Mesothelial cell of epicardium (in vitro differentiated cells): ENCODE measurements at regions not wholly inside any gene's neighbourhood (a gene's known extent, or its start where the extent isn't known, plus 50 kb on each side); places are given as distances from the start of the nearest gene placed in this dataset.

Experiments used
- DNase-seq, 2 experiments: peaks; one replicate each; pipeline ENCODE4 v3.0.0; 2021; ENCODE audit warnings: low spot score in 2 of 2; ENCODE audit not compliant: unreplicated experiment in 2 of 2
- H3K27ac Mint-ChIP-seq: 2 replicates; pipeline ENCODE4 v1.8.0; 2021; ENCODE audit warnings: mixed read lengths
- H3K27me3 Mint-ChIP-seq: 2 replicates; pipeline ENCODE4 v1.8.0; 2021; ENCODE audit warnings: low read depth, mixed read lengths
- H3K36me3 Mint-ChIP-seq: 2 replicates; pipeline ENCODE4 v1.8.0; 2021; ENCODE audit warnings: mixed read lengths
- H3K4me1 Mint-ChIP-seq: 2 replicates; pipeline ENCODE4 v1.8.0; 2021; ENCODE audit warnings: mixed read lengths
- H3K4me3 Mint-ChIP-seq: 2 replicates; pipeline ENCODE4 v1.8.0; 2021; ENCODE audit warnings: mild to moderate bottlenecking, moderate library complexity, mixed read lengths
- H3K9me3 Mint-ChIP-seq: 2 replicates; pipeline ENCODE4 v1.8.0; 2021; ENCODE audit warnings: mixed read lengths
- TF ChIP-seq, protein P1 (sequence below): fragments of 200-600 bp; sonication (generic); IDR thresholded peaks from one replicate; pipeline ENCODE4 v1.5.0; 2021; ENCODE audit warnings: antibody characterized with exemption; ENCODE audit not compliant: unreplicated experiment

DNA sequence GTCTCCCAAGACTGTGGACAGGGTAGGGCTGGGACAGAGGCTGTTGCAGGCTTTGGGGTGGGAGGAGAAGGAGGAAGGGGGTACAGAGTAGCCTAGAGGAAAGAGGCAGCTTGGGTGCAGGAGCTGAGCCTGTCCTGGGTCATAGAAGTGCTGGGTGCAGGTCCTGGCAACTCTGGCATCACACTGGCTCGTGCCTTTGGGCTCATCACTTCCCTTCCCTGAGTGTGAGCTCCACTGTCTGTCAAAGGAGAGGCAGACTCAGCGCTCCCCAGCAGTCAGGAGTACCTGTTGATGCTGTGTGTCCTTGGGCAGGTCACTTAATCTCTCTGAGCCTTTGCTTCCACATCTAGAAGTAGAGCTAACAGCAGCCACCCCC lies 157.1 kb downstream of the PTPRU start:
- no peaks in the 10 kb centered on the region for H3K9me3 Mint-ChIP-seq
- peaks cover 23% of the 10 kb centered on the region for H3K4me1 Mint-ChIP-seq
- H3K27me3 Mint-ChIP-seq: peaks cover 2% of the 10 kb centered on the region
- no peak overlapping the region for H3K4me3 Mint-ChIP-seq
- DNase-seq: peak in 1 of 2 experiments; percentile 25
- no peaks in the 10 kb centered on the region for H3K36me3 Mint-ChIP-seq
- no peak overlapping the region for H3K27ac Mint-ChIP-seq
- TF ChIP-seq, protein P1, sequence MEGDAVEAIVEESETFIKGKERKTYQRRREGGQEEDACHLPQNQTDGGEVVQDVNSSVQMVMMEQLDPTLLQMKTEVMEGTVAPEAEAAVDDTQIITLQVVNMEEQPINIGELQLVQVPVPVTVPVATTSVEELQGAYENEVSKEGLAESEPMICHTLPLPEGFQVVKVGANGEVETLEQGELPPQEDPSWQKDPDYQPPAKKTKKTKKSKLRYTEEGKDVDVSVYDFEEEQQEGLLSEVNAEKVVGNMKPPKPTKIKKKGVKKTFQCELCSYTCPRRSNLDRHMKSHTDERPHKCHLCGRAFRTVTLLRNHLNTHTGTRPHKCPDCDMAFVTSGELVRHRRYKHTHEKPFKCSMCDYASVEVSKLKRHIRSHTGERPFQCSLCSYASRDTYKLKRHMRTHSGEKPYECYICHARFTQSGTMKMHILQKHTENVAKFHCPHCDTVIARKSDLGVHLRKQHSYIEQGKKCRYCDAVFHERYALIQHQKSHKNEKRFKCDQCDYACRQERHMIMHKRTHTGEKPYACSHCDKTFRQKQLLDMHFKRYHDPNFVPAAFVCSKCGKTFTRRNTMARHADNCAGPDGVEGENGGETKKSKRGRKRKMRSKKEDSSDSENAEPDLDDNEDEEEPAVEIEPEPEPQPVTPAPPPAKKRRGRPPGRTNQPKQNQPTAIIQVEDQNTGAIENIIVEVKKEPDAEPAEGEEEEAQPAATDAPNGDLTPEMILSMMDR: no peak

DNA sequence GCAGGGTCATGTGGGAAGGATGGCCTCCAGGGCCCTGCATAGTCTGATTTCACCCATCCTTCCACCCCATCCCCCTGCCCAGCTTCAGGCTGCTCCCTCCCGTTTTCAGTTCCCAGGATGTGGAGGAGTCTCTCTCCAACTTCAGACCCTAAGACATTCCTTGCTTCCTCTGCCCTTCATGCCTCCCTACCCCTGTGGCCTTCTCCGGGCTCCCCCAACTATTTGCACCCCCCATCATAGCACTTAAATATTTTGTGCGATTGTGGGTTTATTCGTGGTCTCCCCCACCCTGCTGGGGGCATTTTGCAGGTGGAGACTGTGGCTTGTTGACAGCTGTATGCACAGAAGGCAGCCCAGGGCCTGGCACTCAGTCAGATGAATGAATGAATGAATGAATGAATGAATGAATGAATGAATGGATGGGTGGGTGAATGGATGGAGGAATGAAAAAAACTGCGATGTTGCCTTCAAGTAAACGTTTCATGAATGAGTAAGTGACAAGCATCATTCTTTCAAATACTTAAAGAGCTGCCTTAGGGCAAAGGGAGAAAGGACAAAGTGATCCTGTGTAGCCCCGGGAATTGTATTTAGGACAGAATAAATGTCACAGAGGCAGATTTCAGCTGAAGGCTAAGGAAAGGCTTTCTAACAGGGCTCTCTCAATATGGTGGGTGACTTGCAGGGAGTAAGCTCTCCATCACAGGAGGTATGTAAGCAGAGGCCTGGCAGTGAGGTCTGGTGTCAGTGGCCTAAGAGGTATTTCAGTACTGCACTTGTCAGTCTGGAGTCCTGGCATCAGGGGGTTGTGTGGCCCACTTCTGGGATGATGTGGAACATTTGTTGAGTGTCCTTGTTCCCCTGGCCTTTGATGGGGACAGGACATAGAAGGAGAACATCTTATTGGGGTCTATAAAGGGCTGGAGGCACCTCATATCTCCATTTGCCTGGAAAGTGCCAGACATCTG lies 156.4 kb downstream of the PTPRU start:
- Mint-ChIP-seq H3K4me3 (no peak overlapping the region), H3K9me3 (no peaks in the 10 kb centered on the region), H3K4me1 (peaks cover 23% of the 10 kb centered on the region), H3K36me3 (no peaks in the 10 kb centered on the region), H3K27me3 (peaks cover 8% of the 10 kb centered on the region), H3K27ac (no peak overlapping the region)
- TF ChIP-seq, protein P1: no peak
- DNase-seq: peak in 1 of 2 experiments; percentile 29

DNA sequence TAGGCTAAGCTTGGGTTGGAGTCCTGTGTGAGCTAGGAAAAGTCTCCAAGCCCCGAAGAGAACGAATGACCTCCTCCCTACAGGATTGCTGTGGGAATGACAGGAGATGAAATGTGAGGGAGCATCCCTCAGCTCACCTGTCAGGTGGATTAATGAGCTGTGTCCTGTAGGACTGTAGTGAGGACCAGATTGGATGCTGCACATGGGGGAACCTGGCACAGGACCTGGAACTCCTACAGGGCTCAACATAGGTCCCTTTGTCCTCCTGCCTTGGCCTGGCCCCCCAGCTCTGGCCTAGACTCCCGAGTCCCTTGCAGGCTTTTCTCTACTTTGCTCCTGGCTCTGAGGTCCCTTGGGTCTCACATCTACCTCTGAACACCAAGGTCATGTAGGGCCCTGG lies 155.7 kb downstream of the PTPRU start:
- peak in 1 of 2 experiments; percentile 26 for DNase-seq
- H3K9me3 Mint-ChIP-seq: no peaks in the 10 kb centered on the region
- TF ChIP-seq, protein P1: no peak

DNA sequence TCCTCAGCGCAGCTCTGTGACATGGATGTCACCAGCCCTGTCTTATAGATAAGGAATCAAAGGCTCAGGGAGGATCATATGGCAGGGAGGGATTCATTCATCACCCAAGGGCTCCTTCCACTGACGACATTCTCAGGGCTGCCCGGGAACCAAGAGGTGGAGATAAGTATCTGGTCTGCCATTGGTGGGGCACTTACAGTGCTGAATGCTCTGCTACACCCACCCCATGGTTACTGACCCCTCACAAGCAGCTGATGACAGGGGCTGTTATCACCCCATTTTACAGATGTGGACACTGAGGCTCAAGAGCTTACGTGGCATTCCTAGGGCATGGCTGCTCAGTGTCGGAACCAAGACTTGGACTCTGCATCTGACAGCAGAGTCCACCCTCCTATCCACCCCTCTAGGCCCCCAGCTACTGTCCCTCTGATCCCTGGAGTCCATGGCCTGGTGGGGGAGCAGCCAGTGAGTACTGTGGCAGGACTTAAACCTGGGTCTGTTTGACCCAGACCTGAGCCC lies 155.1 kb downstream of the PTPRU start:
- Mint-ChIP-seq H3K27ac (peak overlapping the region; percentile 62), H3K4me3 (no peak overlapping the region), H3K27me3 (peaks cover 15% of the 10 kb centered on the region), H3K4me1 (peaks cover 21% of the 10 kb centered on the region), H3K9me3 (no peaks in the 10 kb centered on the region), H3K36me3 (no peaks in the 10 kb centered on the region)
- DNase-seq: no peak
- TF ChIP-seq, protein P1: no peak

More for the DNA sequence above, 155.7 kb downstream of the PTPRU start:
- Mint-ChIP-seq H3K4me3 (no peak overlapping the region), H3K36me3 (no peaks in the 10 kb centered on the region), H3K4me1 (peaks cover 23% of the 10 kb centered on the region), H3K27me3 (peaks cover 14% of the 10 kb centered on the region), H3K27ac (peak overlapping the region; percentile 62)

DNA sequence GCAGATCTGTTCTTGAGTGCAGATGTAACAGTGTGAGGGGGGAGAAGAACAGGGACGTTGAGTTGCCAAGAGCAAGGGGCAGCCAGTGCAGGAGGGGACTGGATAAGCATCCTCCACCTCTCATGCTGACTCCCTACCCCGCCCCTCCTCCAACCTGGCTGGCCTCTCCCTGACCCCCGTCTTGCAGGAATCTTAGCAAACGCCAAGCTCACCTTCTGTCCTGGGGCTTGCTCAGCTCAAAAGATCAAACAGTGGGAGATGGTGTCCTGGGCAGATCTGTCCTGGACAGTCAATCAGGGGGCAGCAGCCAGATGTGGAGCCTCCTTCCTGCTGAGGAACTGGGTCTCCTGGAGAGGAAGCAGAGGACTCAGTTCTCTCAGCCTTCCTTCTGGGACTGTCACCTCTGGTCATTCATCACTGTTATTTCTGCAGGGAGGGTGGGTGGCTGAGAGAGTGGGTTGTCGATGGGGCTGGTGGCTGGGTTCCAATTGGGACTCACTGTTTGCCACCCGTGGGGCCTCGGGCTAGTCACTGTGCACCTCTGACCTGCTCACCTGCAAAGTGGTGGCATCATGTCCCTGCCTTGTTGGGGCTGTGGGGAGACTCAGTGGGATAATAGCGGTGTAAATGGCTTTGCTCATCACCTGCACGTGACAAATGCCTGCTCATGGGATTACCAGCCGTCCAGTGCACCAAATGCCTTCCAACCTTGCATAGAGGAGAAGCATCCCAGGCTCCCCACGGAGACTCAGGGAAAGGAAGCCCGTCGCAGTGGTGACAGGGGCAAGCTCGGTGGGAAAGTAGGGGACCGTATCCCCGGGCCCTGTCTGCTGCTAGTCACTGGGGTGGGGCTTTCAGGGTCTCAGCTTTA lies 154.4 kb downstream of the PTPRU start:
- Mint-ChIP-seq H3K27me3 (peaks cover 15% of the 10 kb centered on the region), H3K27ac (peak overlapping the region; percentile 34), H3K36me3 (no peaks in the 10 kb centered on the region)

More for the DNA sequence above, 154.4 kb downstream of the PTPRU start:
- Mint-ChIP-seq H3K4me1 (peaks cover 21% of the 10 kb centered on the region), H3K4me3 (no peak overlapping the region), H3K9me3 (no peaks in the 10 kb centered on the region)
- TF ChIP-seq, protein P1: no peak
- DNase-seq: peak in 1 of 2 experiments; percentile 38
